SIG-M5 treated with dmso at 0.1 percent for 504 hours (cell line): ENCODE measurements at regions not wholly inside any gene's neighbourhood (a gene's known extent, or its start where the extent isn't known, plus 50 kb on each side); places are given as distances from the start of the nearest gene placed in this dataset.
A peak's percentile ranks its signal among the peaks of the same experiment; 100 is the strongest.
"Not testable (repeated sequence)": the region's sequence is repeated elsewhere in the genome, so short reads cannot be mapped to it uniquely, and the experiment has no call there.

ENCODE experiments used
- DNase-seq: peaks from one replicate; lab custom pipeline; 2025; ENCODE audit not compliant: unreplicated experiment; lab: John Stamatoyannopoulos, UW

DNA sequence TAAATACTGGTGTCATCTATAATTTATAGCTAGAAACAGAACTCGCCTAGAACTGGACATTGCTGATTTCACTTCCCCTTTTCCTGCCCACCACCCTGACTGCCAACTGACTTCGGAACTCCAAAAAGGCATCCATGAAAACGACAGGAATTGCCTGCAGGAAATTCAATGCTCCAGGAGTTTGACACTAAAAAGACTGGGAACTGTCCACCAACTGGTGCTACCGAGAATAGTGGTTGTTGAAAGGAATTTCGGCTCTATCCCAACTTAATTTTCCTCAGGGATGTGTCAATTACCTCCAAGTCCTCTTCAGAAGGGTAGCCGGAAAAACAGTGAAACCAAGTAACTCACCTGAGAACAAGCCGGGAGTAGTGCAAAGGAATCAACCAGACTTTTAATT, 440.0 kb downstream of the PRELID2 start:
- not testable (repeated sequence) for DNase-seq

DNA sequence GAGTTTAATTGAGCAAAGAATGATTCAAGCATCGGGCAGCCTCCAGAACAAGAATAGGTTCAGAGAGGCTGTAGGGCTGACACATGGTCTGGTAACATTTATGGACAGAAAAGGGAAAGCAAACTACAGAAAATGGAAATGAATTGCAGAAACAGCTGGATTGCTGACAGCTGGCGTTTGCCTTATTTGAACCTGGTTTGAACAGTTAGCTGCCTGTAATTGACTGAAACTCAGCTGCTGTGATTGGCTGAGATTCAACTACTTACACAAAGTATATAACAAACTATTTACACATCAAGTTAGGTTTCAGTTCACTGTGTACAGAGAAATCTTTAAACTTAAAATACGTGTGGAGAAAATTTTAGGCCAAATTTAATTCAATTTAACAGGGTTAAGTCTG, 441.7 kb downstream of the PRELID2 start:
- DNase-seq: no peak

DNA sequence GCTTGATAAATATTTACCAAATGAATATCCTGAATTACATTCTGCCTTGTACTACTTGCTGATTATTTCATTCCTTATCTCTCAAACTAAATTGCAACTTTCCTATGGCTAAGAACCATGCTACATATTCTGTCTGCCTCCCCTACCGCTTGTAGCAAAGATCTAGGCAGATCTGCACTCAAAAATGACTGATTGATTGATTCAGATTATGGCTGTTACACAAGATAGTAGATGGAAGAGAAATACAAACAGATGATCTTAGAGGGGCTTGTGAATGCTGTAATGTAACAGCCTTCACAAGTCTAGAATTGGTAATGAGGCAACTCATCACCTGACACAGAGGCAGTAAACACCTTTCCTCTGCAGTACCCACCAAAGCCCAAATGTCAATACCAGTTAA, 446.1 kb downstream of the PRELID2 start:
- no peak for DNase-seq

DNA sequence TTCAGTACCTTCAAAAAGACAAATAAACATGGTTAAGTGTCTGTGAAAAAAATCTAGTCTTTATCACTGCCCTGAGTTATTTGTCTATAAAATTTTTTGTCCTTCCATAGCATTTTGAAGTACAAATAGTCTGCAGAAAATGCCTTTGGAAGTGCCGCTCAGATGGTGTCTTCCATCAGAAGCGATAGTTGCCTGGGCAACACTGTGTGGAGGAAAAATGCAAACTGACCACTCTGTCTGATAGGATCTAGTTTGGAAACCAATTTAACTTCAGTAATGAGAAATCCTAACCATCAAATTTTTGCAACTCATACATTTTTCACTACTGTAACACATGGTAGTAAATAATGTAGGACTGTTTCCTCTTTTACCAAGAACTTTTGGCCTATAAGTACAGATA, 449.9 kb downstream of the PRELID2 start:
- no peak for DNase-seq

DNA sequence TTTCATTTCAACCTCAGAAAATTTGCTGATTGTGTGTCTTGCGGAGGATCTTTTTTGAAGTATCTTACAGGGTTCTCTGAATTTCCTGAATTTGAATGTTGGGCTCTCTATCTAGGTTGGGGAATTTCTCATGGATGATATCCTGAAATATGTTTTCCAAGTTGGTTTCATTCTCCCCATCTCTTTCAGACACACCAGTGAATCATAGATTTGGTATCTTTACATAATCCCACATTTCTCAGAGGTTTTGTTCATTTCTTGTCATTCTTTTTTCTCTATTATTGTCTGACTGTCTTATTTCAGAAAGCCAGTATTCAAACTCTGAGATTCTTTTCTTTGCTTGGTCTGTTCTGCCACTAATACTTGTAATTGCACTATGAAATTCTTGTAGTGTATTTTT, 456.9 kb downstream of the PRELID2 start:
- no peak for DNase-seq

DNA sequence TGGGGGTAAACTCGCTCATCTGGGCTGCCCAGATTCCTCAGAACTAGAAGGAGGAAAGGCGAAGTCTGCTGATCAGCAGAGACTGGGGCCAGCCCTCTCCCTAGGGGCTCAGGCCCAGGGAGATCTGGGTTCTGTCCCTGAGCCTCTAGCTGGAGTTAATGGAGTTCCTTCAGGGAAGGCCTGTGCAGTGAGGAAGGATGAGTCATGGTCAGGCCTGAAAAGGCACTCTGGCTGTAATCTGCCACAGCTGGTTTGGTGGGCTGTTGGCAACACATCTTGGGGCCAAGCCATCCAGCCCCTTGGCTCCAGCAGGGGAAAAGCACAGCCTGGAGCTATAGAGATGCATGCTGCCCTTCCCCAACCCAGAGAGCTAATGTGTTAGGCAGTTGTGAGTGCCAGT, 459.6 kb downstream of the PRELID2 start:
- DNase-seq: no peak

DNA sequence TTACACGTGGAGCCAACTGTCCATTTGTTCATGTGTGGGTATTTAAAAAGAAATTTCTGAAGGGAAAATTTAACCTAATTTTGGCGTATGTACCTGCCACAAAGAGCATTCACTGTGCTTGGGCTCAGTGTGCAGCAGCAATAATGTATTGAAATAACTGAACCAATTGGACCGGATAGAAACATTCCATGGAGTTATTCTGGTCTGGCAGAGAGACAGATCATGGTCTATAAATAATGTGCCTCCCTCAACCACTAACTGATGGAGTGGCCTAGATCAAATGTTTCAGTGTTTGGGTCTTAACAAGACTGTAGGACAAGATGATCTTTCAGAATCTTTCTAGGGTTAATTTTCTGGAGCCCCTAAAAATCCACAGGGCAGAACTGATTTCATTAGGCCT, 469.7 kb downstream of the PRELID2 start:
- no peak for DNase-seq

DNA sequence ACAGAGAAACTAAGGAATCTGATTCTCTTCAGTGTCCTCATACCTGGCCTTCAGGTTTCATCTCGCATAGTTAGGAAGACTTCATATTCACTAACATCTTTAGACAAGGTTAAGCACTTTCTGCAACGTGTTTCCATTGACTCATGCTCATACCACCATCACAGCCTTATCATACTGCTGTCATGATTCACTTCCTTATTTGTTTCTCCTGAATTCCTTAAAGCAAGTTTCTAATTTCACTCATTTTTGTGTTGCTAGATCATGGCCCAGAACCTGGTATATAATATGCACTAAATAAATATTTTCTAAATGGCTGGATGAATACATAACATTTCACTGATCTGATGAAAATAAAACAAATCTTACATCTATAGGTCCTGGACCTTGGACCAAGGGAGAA, 472.9 kb downstream of the PRELID2 start:
- DNase-seq: no peak

DNA sequence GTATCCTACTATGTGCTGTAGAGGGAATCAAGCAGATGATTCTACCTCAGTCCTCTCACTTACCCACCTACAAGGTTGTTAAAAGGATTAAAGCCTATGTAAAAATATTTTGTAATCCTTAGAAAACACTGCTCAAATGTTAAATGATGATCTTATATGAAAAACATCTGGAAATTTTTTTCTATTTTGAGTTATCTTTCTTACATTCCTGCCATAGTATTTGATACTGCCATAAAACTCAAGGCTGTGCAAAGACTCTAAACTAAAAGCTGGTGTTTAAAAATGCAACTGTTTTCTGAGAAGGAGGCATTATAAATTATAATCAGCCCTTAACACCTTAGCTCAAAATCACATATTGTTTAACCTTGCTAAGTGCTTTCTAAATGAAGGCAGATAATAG, 474.2 kb downstream of the PRELID2 start:
- DNase-seq: no peak

DNA sequence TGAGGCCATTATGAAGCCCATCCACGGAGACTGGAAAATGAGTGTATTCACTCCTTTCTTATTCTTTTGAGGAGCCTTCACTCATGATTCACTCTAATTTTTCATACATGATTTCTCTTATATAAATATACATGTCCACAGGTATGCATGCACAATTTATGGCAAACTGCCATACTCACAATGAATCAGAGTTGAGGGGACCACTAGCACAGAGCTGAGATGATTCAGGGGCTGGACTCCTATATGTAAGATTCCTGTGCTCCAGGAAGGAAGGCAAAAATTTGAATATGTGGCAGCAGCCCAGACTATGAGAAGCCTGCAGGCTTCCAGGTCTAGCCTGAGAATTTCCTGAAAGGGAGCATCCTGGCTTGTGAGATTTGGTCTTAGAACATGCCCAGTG, 484.6 kb downstream of the PRELID2 start:
- DNase-seq: no peak

DNA sequence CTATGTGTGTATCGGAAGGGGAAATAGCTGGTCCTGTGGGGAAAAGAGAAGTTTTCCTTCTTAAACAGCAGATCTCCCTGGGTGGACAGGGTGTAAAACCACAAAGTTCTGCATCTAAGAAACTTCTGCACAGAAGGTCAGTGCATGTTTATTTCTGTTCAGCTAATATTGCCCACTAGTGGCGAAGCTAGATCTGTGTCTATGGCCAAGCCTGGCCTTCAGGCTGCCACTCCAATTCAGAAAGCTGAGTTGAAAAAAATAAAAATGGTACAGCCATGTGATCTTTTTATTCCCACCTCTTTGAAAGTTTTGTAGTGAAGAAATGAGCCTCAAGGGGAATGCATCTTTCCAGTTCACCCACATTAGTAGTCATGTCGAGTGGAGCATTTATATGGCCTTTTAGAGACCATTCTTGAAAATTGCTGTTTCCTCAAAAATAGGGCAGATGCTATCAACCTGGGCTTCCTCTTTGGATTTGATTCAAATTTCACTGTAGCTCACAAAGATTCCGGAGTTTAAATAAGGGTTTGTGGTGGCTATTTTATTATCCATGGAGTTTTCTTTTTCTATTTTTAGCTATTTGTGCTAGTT, 488.0 kb downstream of the PRELID2 start:
- DNase-seq: peak; percentile 27

DNA sequence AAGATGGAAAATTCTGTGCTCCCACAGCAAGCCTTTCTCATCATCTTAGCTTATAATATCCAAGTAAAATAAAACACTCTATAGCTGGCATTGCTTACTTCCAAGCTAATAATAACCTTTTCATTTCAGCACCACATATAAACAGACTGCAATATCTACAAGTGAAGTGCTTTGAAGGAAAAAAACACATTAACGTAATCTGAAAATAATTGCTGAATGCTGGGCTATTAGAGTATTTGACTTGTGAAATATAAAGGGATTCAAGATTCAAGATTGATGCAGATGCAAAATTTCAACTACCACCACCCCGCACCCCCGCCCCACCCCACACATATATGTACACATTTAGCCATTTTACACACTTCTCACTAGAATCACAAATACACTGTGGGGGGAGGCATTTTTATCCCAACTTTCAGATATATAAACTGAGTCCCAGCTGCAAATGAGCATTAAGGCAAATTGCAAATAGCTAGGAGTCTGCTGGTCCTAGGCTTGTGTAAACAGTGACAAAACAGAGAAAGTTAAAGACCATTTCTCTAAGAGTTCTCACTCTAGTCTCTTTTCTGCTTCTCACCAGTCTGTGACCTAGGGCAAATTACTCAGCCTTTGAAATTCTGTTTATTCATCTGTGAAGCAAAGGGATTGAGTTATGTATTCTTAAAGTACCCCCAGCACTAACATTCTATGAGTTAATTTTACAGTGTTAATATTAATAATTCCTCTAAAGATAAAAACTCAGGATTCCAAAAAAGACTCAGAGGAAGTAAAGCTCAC, 489.4 kb downstream of the PRELID2 start:
- no peak for DNase-seq

DNA sequence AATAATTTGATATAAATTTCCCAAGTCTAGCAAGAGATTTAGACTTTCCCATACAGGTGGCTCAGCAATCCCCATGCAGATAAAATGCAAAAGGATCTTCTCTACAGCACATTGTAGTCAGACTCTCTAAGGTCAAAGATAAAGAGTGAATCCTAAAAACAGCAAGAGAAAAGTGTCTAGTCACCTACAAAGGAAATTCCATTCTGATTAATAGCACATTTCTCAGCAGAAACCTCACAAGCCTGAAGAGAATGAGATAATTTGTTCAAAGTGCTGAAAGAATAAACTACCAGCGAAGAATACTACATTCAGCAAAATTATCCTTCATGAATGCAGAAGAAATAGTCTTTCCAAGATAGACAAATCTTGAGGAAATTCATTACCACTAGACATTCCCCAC, 493.3 kb downstream of the PRELID2 start:
- no peak for DNase-seq

DNA sequence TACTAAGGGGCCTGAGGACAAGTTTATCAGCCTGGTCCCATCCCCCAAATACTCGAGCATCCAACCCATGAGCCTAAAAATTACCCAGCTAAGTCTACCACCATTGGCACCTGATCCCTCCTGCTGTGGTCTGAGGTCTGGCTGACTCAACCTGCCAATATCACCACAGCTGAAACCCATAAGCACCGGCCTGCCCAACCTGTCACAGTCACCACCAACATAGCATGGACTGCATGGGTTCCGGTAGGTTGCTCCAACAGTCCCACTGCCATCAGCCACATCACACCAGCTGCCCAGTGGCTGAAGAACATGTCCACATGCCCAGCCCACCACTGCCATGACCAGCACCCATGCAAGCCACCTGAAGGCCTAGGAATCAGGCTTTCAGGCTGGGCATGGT, 495.0 kb downstream of the PRELID2 start:
- DNase-seq: no peak

DNA sequence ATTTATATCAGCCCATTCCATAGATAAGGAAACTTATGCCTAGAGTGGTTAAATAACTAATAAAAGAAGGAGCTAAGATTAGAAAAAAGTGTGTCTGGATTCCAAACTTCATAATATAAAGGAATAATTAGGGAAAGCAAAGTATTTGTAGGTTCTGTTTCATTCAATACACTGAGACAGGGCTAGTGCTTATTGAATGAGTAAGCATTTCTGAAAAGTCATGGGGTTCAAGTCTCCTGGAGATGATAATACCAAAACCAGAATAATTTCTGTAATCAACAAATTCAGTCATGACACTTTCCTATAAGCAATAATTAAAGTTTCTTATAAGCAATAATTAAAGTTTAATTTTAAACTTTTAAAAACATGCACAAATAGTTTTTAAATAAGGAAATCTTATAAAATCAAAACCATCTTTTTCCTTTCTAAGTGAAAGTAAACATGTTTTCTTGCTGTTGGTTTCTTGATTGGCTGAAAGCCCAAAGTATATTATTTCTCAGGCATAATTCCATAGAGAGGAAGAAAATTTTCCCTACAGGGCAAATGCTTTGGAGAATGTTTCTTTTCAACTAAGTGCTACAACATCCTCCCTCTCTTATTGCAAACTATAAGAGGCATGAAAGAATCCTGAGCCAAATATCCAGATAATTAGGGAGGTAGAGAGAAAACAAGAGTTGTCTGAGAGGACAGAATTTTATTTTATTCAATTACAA, 510.2 kb downstream of the PRELID2 start:
- no peak for DNase-seq

DNA sequence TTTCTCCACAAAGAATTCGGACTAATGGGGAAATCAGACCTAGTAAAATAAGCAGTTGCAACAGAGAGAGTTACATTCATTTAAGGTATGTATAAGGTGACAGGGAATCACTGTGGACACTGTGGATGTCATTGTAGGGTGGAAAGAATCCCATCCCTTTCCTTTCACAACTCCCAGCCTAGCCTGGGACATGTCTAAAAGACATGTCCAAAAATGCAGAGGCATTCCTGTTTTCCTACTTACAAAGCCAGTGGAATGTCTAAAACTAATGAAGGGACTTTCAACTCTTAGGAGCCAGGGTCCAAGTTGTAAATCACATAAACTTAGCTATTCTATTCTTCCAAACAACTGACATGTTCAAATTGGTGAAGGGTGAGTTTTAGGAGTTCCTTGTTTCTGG, 511.0 kb downstream of the PRELID2 start:
- no peak for DNase-seq

DNA sequence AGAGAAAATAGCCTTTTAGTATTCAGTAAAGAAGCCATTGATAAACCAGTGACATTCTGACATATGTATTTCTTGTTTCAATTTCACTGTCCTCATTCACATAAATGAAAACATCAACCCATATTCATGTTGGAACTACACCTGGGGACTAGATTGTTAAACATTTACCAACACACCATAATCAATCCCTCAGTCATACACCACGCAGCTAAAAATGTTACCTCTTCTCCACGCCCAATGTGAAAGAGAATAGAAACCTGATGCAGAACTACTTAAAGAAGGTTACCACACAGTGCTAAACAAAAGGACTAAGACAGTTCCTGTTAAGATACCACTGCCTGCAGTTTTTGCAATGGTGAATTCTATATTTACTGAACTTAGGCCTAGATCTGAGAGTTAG, 518.9 kb downstream of the PRELID2 start:
- no peak for DNase-seq

DNA sequence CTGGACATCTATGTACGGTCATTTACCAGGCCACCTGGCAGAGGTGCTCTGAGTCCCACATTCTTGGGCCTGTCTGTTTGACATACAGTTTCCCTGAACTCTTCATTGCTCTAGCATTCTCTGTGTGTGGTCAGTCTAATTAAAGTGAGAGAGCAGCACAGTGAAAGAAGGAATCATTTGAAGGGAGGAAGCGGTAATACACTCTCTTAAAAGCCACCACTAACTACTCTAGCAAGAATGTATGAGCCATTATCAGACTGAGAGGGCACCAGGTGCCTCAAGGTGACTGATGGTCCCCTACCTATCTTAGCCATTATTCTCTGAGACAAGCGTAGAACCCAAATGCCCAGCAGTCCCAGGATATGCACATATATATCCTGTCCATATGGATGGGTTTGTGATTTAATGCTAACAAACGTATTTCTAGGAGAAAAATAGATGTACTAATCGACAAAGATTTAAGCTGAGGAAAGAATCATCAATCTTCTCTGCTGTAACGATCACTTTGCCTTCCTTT, 527.2 kb downstream of the PRELID2 start:
- no peak for DNase-seq

DNA sequence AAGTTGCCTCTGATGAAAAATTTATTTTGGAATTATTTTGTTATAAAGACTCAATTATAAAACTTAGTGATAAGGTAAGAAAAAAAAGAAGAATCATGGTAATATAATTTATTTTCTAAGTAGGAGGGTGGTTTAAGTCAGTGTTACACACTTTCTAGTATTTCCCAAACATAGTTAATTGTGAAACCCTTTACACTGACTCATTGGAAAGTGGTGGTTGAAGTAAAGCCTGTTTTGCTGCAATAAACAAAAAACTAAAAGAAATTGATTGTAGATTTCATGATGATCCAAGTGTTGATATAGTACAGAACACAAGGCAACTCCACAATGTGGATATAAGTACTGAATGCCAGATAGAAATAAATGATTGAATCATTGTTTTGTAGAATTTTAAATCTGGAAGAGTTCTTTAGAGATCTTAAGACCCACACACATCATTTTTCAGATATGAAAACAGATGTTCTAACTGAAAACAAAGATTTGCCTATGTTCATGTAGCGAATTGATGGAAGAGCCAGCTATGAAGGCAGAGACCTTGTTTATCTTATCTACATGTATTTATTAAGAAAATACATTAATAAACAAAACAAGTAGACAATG, 539.8 kb downstream of the PRELID2 start:
- no peak for DNase-seq

DNA sequence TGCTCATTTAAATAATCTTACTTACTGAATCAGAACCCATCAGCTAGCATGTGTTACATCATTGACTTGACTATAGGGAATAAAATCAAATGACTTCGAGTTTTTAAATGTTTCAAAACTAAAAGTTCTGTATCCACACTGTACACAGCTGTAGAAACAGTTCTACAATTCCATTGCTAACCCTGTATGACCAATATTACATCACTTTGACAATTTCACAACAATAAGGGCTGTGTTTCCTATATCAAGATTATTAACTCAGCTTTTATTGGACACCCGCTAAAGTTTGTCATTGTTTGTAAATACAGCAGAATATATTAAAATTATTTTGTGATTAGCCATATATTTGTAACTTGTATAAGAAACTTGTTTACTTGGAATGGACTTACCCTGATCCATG, 540.8 kb downstream of the PRELID2 start:
- DNase-seq: no peak

DNA sequence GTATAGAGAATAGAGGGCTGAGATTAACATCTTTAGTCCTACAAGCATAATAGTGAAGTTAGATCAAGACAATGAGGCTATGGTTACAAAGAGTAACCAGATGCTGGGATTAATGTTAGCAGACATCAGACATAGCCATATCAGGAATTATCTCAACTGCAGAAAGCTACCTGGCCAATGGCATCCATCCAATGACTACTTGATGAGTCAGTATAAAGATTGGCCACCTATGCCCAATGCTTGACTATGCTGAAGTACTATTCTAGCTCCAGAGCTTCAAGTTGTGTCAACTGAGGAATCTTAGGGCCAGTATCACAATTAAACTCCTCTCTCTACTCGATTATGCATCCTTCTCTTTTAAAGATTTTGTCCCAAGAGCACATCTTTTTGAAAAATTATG, 541.4 kb downstream of the PRELID2 start:
- no peak for DNase-seq

DNA sequence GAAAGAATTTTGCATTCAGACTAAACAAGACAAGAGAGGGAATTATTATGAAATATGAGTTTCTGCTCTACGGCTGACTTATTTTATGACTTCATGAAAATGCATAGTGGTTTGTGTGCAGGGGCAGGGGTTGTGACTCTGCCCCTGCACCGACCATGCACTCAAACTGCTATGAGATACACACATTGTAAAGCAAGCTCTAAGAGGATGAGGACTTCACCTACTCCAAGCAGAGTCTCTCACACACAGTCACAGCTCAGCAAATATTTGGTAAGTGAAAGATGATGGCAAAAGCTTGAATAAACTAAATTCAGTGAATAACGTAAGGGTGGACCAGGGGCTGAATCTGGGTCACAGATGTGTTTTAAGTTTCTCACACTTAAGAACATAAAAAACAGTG, 542.9 kb downstream of the PRELID2 start:
- DNase-seq: no peak
